ENCODE measurements at regions not wholly inside any gene's neighbourhood (a gene's known extent, or its start where the extent isn't known, plus 50 kb on each side); places are given as distances from the start of the nearest gene placed in this dataset.
"Not testable (repeated sequence)": the region's sequence is repeated elsewhere in the genome, so short reads cannot be mapped to it uniquely, and the experiment has no call there.

GRCh38 chr6:119728220-119728750 lies 378.7 kb upstream of the MAN1A1 start:
- TF ChIP-seq, protein P1, sequence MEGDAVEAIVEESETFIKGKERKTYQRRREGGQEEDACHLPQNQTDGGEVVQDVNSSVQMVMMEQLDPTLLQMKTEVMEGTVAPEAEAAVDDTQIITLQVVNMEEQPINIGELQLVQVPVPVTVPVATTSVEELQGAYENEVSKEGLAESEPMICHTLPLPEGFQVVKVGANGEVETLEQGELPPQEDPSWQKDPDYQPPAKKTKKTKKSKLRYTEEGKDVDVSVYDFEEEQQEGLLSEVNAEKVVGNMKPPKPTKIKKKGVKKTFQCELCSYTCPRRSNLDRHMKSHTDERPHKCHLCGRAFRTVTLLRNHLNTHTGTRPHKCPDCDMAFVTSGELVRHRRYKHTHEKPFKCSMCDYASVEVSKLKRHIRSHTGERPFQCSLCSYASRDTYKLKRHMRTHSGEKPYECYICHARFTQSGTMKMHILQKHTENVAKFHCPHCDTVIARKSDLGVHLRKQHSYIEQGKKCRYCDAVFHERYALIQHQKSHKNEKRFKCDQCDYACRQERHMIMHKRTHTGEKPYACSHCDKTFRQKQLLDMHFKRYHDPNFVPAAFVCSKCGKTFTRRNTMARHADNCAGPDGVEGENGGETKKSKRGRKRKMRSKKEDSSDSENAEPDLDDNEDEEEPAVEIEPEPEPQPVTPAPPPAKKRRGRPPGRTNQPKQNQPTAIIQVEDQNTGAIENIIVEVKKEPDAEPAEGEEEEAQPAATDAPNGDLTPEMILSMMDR (IDR thresholded peaks at IDR 0.05): no peak
- Mint-ChIP-seq H3K9me3 (ENCODE audit: low read depth) (peaks cover 11% of the 10 kb centered on the region), H3K27me3 (ENCODE audit: low read depth) (peaks cover 22% of the 10 kb centered on the region), H3K4me3 (ENCODE audit: unreplicated experiment) (no peak overlapping the region), H3K36me3 (ENCODE audit: low read depth) (no peaks in the 10 kb centered on the region), H3K27ac (ENCODE audit: unreplicated experiment) (no peak overlapping the region), H3K4me1 (ENCODE audit: low read depth) (no peaks in the 10 kb centered on the region)
- DNase-seq (ENCODE audit: low spot score): no peak

DNA sequence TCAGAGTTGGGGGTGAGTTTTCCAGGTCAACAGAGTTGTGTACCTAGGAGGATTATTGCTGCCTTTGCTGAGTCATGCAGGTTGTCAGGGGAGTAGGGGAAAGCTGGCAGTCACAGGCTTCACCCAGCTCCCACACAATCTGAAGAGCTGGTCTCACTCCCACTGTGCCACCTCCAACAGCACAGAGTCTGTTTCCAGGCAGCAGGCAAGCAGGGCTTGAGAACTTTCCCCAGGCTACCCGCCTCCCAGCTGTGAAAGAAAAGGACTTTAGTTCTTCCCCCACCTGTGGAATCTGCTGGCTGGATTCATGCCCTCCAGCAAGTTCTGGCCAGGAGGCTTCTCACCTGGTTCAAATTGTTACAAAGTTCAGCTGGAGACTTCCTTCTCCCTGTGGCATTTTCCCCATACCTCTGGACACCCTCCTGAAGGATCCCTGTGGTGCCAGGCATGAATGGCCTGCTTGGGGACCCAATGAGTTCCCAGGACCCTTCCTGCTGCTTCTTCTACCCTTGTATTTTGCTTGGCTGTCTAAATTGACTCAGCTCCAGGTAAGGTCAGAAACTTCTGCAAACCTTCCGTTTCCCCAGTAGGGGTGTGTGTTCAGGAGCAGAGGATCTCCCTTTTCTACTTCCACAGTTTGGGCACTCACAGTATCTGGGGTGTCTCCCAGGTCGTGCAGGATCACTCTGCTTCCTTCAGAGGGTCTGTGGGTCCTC lies 378.1 kb upstream of the MAN1A1 start:
- peak; percentile 38 for DNase-seq (ENCODE audit: low spot score)
- TF ChIP-seq, protein P1 (IDR thresholded peaks at IDR 0.05): no peak
- H3K36me3 Mint-ChIP-seq (ENCODE audit: low read depth): no peaks in the 10 kb centered on the region
- H3K4me3 Mint-ChIP-seq (ENCODE audit: unreplicated experiment): no peak overlapping the region
- peaks cover 23% of the 10 kb centered on the region for H3K27me3 Mint-ChIP-seq (ENCODE audit: low read depth)
- no peaks in the 10 kb centered on the region for H3K4me1 Mint-ChIP-seq (ENCODE audit: low read depth)
- no peak overlapping the region for H3K27ac Mint-ChIP-seq (ENCODE audit: unreplicated experiment)
- H3K9me3 Mint-ChIP-seq (ENCODE audit: low read depth): peaks cover 15% of the 10 kb centered on the region

GRCh38 chr6:119726912-119727311 lies 377.4 kb upstream of the MAN1A1 start:
- Mint-ChIP-seq H3K9me3 (ENCODE audit: low read depth) (peaks cover 15% of the 10 kb centered on the region), H3K27me3 (ENCODE audit: low read depth) (peaks cover 20% of the 10 kb centered on the region)
- not testable (repeated sequence) for H3K4me3 Mint-ChIP-seq (ENCODE audit: unreplicated experiment); DNase-seq (ENCODE audit: low spot score); H3K4me1 Mint-ChIP-seq (ENCODE audit: low read depth); H3K36me3 Mint-ChIP-seq (ENCODE audit: low read depth); H3K27ac Mint-ChIP-seq (ENCODE audit: unreplicated experiment)

- no peaks in the 10 kb centered on the region for H3K4me1 Mint-ChIP-seq (ENCODE audit: low read depth)
- H3K27ac Mint-ChIP-seq (ENCODE audit: unreplicated experiment): no peak overlapping the region
- H3K27me3 Mint-ChIP-seq (ENCODE audit: low read depth): peaks cover 20% of the 10 kb centered on the region
- H3K9me3 Mint-ChIP-seq (ENCODE audit: low read depth): peaks cover 15% of the 10 kb centered on the region
- H3K4me3 Mint-ChIP-seq (ENCODE audit: unreplicated experiment): no peak overlapping the region
- DNase-seq (ENCODE audit: low spot score): no peak
- TF ChIP-seq, protein P1 (IDR thresholded peaks at IDR 0.05): no peak
- H3K36me3 Mint-ChIP-seq (ENCODE audit: low read depth): no peaks in the 10 kb centered on the region
These were observed 376.5 kb upstream of the MAN1A1 start for GRCh38 chr6:119726086-119726485.

- no peaks in the 10 kb centered on the region for H3K36me3 Mint-ChIP-seq (ENCODE audit: low read depth)
- no peaks in the 10 kb centered on the region for H3K4me1 Mint-ChIP-seq (ENCODE audit: low read depth)
- TF ChIP-seq, protein P1 (IDR thresholded peaks at IDR 0.05): no peak
- no peak overlapping the region for H3K27ac Mint-ChIP-seq (ENCODE audit: unreplicated experiment)
- DNase-seq (ENCODE audit: low spot score): no peak
- no peak overlapping the region for H3K4me3 Mint-ChIP-seq (ENCODE audit: unreplicated experiment)
- peaks cover 9% of the 10 kb centered on the region for H3K9me3 Mint-ChIP-seq (ENCODE audit: low read depth)
- H3K27me3 Mint-ChIP-seq (ENCODE audit: low read depth): peaks cover 27% of the 10 kb centered on the region
These were observed 370.6 kb upstream of the MAN1A1 start for GRCh38 chr6:119720160-119720559.

DNA sequence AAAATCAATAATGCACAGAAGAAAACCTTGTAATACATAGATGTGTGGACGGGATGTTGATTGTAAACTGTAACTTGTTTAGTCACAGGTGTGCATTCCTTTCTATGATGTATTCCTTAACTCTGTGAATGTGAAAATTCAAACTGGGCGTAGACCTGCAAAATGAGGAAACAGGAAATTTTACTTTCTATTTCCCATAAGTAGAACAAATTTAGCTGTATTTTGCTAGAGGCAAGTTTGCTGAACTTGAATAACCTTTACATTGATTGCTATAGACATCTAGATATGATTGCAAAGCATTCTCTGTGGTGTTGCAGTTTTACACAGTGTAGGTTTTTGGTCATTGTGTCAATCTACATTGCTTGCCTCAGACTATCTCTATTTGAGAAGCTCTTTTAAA lies 368.4 kb upstream of the MAN1A1 start:
- TF ChIP-seq, protein P1 (IDR thresholded peaks at IDR 0.05): no peak
- H3K36me3 Mint-ChIP-seq (ENCODE audit: low read depth): no peaks in the 10 kb centered on the region
- DNase-seq (ENCODE audit: low spot score): no peak
- no peak overlapping the region for H3K4me3 Mint-ChIP-seq (ENCODE audit: unreplicated experiment)
- no peak overlapping the region for H3K27ac Mint-ChIP-seq (ENCODE audit: unreplicated experiment)
- peaks cover under 1% of the 10 kb centered on the region for H3K9me3 Mint-ChIP-seq (ENCODE audit: low read depth)
- H3K27me3 Mint-ChIP-seq (ENCODE audit: low read depth): peaks cover 13% of the 10 kb centered on the region
- H3K4me1 Mint-ChIP-seq (ENCODE audit: low read depth): no peaks in the 10 kb centered on the region

Measured in chondrocyte (in vitro differentiated cells).